C4-2B (cell line): ENCODE measurements at regions not wholly inside any gene's neighbourhood (a gene's known extent, or its start where the extent isn't known, plus 50 kb on each side); places are given as distances from the start of the nearest gene placed in this dataset.

Source experiments
- CTCF ChIP-seq: fragments of 450-650 bp; conservative IDR thresholded peaks from 2 replicates; pipeline ENCODE4 v1.5.1; 2017; ENCODE audit warnings: mild to moderate bottlenecking
- ZFX ChIP-seq: fragments of 450-650 bp; IDR thresholded peaks from 2 replicates; pipeline ENCODE4 v1.6.1; 2017

- no peak for TF ChIP-seq CTCF
- TF ChIP-seq ZFX = no peak
Observed at GRCh38 chr6:163776906-163777686, 362.6 kb downstream of the QKI start.
